Kasumi-1 (cell line): ENCODE measurements at regions not wholly inside any gene's neighbourhood (a gene's known extent, or its start where the extent isn't known, plus 50 kb on each side); places are given as distances from the start of the nearest gene placed in this dataset.
"Not testable (repeated sequence)": the region's sequence is repeated elsewhere in the genome, so short reads cannot be mapped to it uniquely, and the experiment has no call there.

Source experiments
- DNase-seq, 2 experiments: peaks; one replicate each; lab custom pipeline; 2025; lab: John Stamatoyannopoulos, UW

DNA sequence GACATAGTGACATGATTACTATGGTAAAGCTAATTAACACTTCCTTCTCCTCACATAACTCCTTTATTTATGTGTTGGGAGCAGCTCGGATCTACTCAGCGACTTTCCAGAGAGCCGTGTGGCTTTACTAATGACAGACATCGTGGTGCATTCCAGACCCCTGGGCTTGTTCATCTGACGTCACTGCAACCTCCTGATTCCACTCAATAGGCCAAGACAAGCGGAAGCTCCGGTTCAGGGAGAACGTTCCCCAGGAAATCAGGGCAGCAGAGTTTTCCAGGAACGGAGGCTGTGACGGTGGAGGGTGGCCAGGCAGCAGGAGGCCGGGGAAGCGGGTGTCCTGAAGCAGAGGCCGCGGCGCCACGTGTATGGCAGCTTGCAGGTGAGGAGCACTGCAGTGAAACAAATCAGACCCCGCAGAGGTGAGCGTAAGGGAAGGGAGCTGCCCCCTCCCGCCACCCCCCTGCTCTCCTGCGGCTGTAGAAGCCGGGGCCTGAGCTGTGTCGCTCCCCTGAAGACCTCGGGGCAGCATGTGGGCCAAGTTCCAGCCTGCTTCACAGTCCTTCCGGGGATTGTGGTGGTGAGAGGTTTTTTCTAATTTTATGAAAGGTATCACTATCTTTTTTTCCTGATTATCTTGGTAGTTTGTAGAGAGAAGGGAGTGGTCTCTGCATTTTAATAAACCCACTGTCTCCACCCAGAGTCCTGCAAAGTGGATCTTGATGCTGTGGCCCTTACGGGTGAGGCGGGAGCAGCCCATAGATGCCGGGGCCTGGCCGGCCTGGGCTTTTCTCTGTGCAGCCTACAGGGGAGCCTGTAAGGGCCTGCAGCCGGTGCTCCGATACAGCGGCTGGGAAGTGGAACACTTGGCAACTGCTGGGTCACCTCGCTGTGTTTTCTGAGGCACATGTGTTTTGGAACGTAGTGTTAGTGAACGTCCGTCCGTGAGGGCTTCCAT is 220.4 kb upstream of the IRX4 start:
- DNase-seq: no peak

GRCh38 chr5:2101685-2102084 is 219.0 kb upstream of the IRX4 start:
- no peak for DNase-seq

GRCh38 chr5:2096887-2097505 is 214.3 kb upstream of the IRX4 start:
- DNase-seq: no peak

GRCh38 chr5:2095011-2095410 is 212.3 kb upstream of the IRX4 start:
- no peak for DNase-seq

- DNase-seq: no peak
Observed at GRCh38 chr5:2094616-2094995, 211.9 kb upstream of the IRX4 start.

DNA sequence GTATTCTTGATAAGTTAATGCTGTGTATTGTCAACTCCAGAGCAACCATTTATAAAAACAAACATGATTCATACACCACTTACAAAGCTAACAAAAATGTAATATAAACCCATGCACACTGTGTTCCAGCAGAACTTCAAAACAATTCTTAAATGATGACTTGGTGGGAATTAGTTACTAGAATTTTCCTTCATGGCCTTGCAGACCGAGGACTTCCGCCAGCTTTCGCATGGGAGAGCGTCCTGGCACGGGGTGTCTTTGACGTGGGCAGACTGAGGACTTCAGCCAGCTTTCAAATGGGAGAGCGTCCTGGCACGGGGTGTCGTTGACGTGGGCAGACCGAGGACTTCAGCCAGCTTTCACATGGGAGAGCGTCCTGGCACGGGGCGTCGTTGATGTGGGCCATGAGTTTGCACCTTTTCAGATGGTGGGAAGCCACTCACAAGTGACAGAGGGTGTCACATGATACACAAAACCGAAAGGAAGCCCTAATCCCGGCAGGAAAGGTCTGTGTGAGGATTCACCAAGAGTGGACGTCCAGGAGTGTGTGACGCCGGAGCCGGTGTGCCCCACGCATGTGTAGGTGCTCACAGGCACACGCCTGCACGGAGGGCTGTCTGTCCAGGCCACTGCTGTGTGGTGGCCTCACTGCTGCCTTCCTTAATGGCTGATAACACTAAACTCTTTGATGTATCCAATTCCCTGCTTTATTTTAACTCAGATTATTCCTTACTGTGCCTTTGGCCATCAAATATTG is 211.3 kb upstream of the IRX4 start:
- no peak for DNase-seq

GRCh38 chr5:2091921-2092320 is 209.2 kb upstream of the IRX4 start:
- DNase-seq: no peak

DNA sequence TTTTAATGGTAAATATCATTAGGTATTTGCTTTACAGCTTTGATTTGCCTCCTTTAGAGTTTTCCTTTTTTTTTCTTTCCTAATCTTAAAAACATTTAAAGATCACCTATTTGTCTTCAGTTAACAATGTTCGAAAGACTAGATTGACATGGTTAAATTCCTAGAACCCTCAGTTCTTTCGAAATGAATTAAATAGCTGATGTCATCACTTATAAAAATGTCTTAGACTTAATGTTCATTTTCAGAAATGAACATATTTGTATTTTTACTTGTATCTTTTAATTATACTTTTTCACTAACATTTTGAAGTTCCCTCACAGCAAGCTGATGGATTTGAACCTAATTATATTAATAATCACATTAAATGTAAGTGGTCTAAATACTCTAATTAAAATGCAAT is 205.3 kb upstream of the IRX4 start:
- DNase-seq: no peak

DNA sequence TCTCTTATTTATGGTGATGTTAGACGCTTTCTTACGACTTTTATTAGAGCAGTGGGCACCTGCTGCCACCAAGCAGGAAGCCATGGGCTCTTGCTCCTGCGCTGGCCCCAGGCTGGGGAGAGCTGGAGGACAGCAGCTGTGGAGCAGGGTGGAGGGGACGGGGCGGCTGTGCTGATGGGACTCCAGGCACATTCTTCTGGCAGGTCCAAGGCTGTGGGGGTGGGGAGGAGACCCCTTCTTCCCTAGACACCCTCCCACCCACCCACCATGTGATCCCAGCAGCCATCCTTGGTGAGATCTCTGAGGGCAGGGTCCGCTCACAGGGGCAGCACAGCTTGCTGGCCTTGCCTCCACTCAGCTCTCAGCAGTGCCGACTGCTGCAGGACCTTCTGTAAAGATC is 192.6 kb upstream of the IRX4 start:
- DNase-seq: no peak

DNA sequence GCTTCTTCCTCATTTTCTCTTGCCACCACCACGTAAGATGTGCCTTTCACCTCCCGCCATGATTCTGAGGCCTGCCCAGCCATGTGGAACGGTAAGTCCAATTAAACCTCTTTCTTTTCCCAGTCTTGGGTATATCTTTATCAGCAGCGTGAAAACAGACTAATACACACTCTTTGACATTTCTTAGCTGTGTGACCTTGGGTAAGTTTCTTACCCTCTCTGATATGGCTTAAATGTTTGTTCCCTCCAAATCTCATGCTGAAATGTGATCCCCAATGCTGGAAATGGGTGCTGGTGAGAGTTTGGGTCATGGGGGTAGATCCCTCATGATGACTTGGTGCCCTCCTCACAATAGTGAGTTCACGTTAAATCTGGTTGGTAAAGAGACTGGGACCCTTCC is 188.8 kb upstream of the IRX4 start:
- no peak for DNase-seq

- DNase-seq: not testable (repeated sequence)
Observed at GRCh38 chr5:2070787-2071186, 188.1 kb upstream of the IRX4 start.

DNA sequence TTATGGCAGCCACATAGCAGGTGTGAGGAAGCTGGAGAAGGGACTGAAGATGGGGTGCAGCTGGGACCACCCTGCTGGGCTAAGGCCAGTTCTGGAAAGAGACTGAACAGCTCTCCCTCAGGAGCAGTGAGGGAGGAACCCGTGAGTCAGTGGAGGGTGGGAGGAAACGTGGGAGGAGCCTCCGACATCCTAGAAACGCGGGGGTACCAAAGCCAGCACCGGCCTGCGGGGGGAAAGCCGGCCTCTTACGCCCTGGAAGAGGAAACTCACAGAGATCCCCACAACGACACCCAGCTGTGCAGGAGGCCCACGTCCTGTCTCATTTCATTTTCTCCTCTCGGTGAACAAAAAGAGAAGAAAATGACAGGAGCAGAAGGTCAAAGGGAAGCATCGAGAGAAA is 185.8 kb upstream of the IRX4 start:
- DNase-seq: no peak

GRCh38 chr5:2066373-2066772 is 183.6 kb upstream of the IRX4 start:
- no peak for DNase-seq

DNA sequence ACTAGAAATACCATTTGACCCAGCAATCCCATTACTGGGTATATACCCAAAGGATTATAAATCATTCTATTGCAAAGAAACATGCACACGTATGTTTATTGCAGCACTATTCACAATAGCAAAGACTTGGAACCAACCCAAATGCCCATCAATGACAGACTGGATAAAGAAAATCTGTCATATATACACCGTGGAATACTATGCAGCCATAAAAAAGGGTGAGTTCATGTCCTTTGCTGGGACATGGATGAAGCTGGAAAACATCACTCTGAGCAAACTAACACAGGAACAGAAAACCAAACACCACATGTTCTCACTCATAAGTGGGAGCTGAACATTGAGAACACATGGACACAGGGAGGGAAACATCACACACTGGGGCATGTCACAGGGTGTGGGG is 180.7 kb upstream of the IRX4 start:
- not testable (repeated sequence) for DNase-seq

GRCh38 chr5:2052687-2053086 is 170.0 kb upstream of the IRX4 start:
- no peak for DNase-seq

DNA sequence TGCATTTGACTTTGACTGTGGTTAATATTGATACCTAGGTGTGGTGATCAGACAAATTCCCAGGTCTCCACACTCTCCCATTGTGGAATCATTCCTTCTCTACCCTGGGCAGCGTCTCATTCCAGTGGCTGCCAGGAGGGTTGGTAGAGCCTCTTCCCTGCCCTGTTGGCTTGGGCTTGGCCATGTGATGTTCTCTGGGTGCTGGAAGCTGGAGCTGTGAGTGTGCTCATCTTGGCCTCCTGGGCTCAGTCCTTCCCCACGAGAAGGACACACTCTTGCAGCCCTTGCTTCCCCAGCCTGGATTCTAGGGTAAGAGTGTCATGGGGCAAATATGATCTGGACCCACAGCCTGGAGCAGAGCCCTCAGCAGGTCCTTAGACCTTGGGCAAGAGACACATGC is 167.2 kb upstream of the IRX4 start:
- no peak for DNase-seq

DNA sequence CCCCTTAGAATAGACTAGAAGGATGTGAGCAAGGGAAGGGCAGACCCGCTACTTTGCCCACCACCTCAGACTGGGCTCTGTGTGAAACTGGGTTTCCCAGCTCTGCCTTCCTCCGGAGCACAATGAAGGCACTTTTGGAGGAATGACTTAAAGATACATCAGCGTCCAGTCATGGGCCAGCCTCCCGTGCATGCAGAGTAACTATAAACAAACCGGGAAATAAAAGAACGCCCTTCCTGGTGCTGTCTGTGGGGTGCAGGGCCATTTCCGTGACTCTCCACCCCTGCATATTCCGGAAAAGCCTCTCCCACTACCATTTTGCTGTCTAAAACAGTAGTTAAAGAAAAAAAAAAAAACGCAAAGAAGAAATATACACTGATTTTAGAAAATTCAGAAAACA is 165.9 kb upstream of the IRX4 start:
- DNase-seq: no peak

DNA sequence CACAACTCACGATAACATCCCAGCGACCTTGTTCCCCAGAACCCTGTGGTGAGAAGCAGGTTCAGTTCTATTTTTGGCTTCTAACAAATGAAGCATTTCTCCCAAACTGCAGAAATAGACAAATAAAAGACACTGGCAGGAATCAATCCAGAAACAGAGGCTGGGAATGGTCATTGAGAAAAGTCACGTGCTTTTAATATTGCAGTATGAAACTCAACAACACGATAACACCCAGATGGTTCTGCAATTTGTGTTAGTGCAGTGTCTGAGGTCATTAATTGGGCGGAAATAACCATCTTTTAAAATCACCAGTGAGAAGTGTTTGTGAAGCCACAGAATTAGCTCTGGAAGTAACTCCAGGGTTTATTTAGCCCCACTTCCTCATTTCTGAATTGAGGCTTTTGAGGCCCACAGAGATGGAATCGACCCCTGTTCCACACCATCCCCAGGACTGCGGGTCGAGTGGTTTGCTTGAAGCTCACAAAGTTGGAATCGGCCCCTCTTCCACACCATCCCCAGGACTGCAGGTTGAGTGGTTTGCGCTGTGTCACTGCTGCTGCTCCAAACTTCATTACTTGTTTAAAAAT is 164.7 kb upstream of the IRX4 start:
- DNase-seq: peak; percentile 44 to 50

DNA sequence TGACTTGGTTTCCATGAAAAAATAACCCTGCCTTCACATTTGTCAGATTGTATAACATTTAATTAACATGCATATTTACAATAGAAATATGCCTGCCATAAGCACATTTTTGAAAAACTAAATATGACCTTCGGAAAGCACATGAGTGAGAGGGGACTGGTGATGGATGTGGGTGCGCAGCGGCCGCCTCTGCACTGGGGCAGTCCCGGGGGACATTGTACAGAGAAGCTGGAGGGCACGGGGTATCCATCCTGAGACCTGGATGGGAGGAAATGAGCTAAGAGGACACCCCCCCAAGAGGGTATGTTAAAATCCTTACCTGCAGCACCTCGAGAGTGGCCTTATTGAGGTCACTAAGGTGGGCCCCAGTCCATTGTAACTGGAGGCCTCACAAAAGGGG is 161.3 kb upstream of the IRX4 start:
- no peak for DNase-seq

- no peak for DNase-seq
Observed at GRCh38 chr5:2039180-2039531, 156.4 kb upstream of the IRX4 start.

DNA sequence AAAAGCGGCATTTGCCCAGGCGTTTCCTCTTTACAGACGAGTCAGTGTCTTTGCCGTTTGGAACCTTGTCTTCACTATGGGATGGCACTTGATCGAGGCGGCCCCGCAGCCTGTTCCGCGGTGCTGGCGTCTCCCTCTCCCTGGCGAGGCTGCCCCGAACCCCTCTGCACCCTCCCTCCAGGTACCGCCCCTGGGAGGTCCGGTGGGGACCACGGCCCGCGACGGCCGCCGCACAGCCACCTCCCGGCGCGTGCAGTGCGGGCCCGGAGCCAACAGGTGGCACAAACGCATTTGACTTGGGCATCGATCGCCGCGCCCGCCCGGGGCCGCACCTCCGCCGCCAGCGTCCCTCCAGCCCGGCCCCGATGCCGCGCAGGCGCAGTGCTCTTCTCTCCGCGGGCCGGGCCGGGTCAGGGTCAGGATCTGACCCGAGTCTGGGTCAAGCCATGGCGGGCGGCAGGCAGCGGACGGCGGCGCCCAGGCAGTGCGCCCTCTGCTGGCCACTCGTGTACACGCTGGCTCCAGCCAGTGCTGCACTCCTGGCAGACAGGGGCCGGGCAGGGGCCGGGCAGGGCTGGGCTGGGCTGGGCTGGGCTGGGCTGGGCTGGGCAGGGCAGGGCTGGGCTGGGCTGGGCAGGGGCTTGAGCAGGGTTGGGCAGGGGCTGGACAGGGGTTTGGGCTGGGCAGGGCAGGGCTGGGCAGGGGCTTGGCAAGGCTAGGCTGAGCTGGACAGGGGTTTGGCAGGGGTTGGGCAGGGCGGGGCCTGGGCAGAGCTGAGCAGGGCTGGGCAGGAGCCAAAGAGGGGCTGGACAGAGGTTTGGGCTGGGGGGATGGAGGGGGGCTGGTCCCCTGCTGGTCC is 155.8 kb upstream of the IRX4 start:
- peak; percentile 55 to 74 for DNase-seq

- DNase-seq: no peak
Observed at GRCh38 chr5:2036885-2037284, 154.2 kb upstream of the IRX4 start.
